Suprapubic skin (tissue), 3 donors: ENCODE measurements at regions not wholly inside any gene's neighbourhood (a gene's known extent, or its start where the extent isn't known, plus 50 kb on each side); places are given as distances from the start of the nearest gene placed in this dataset.

Experiments used
- EP300 ChIP-seq: sonication (generic); formaldehyde crosslinking; IDR thresholded peaks from one replicate; pipeline ENCODE4 v1.6.1; 2017; ENCODE audit warnings: antibody characterized with exemption
- POLR2A ChIP-seq, 2 donors: fragments of 450-650 bp; IDR thresholded peaks; one replicate each; pipeline ENCODE4 v1.6.1; 2017; ENCODE audit warnings: antibody characterized with exemption in 2 of 2, mild to moderate bottlenecking in 2 of 2, moderate library complexity in 2 of 2
- TF ChIP-seq, protein P1 (sequence below), 2 donors: fragments of 200-600 bp in 1 of 2; fragments of 450-650 bp in 1 of 2; sonication (generic) in 1 of 2; IDR thresholded peaks; one replicate each; pipeline ENCODE4 v1.5.1; 2016 to 2019; ENCODE audit warnings: antibody characterized with exemption in 2 of 2, mild to moderate bottlenecking in 1 of 2, moderate library complexity in 1 of 2

GRCh38 chr12:124684496-124684895 is 117.1 kb upstream of the NCOR2 start:
- TF ChIP-seq, protein P1, sequence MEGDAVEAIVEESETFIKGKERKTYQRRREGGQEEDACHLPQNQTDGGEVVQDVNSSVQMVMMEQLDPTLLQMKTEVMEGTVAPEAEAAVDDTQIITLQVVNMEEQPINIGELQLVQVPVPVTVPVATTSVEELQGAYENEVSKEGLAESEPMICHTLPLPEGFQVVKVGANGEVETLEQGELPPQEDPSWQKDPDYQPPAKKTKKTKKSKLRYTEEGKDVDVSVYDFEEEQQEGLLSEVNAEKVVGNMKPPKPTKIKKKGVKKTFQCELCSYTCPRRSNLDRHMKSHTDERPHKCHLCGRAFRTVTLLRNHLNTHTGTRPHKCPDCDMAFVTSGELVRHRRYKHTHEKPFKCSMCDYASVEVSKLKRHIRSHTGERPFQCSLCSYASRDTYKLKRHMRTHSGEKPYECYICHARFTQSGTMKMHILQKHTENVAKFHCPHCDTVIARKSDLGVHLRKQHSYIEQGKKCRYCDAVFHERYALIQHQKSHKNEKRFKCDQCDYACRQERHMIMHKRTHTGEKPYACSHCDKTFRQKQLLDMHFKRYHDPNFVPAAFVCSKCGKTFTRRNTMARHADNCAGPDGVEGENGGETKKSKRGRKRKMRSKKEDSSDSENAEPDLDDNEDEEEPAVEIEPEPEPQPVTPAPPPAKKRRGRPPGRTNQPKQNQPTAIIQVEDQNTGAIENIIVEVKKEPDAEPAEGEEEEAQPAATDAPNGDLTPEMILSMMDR (IDR thresholded peaks at IDR 0.05) = no peak
- TF ChIP-seq POLR2A (IDR thresholded peaks at IDR 0.05) (no peak), EP300 (no peak)
